NCI-H524 (cell line): ENCODE measurements at regions not wholly inside any gene's neighbourhood (a gene's known extent, or its start where the extent isn't known, plus 50 kb on each side); places are given as distances from the start of the nearest gene placed in this dataset.
"Not testable (repeated sequence)": the region's sequence is repeated elsewhere in the genome, so short reads cannot be mapped to it uniquely, and the experiment has no call there.

Experiments used
- DNase-seq, 2 experiments: peaks; one replicate each; lab custom pipeline; 2025; lab: John Stamatoyannopoulos, UW

DNA sequence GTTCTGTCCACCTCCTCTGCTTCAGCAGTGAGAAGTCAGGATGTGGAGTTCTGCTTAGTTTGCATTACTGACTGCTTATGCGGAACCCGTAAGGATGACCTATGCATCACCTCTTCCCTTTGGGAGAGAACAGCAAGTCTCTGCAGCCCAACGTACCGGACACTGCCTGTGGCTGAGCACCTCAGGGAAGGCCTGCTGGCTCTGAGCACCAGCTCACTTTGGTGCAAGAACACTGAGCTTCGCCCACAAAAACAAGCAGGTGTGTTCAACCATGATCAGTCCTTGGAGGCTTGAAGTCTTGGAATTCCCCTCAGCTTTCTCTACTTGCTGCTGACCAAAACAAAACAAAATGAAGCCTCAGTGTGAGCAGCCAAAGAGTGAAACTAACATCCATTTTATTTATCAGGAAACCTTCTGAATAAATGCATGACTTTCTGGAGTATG is 52.7 kb upstream of the NCK2 start:
- DNase-seq = no peak

GRCh38 chr2:105690566-105690965 is 54.1 kb upstream of the NCK2 start:
- DNase-seq = no peak

- DNase-seq = no peak
These were observed 55.2 kb upstream of the NCK2 start for GRCh38 chr2:105689484-105689883.

- no peak for DNase-seq
These were observed 55.8 kb upstream of the NCK2 start for GRCh38 chr2:105688946-105689345.

DNA sequence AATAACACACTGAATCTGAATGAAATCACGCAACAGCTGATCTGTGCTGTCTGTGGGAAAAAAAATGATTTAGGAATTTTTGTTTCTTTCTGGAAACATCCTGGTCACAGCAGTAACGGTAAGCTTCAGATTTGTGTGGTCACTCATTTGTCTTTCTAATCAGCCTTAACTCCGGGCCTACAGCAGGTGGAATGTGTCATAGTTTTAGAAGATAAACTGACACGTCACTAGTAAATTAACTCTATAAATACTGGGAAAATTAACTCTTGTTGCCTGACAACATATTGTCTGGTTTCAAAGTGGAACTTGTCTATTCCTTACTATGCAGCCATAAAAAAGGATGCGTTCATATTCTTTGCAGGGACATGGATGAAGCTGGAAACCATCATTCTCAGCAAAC is 58.1 kb upstream of the NCK2 start:
- no peak for DNase-seq

DNA sequence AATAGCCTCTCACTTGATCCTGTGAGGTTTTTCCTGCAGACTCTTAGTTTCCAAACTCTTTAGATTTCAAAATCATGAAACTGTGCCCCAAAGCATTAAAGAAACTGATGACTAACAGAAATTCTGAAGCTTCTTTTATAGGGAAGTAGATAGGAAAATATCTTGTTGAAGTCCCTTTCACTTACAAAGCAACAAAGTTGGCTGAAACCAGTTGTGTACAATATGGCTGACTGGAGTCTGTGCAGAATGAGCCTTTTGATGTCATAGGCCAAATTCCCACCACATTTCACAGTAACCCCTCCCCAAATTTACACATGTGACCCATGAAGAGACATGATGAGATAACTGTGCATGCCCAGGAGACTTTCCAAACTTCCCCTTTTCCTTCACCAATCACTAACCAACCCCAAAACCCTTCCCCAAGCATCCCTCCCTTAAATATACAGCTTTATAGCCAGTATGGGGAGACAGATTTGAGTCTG is 61.7 kb upstream of the NCK2 start:
- no peak for DNase-seq

DNA sequence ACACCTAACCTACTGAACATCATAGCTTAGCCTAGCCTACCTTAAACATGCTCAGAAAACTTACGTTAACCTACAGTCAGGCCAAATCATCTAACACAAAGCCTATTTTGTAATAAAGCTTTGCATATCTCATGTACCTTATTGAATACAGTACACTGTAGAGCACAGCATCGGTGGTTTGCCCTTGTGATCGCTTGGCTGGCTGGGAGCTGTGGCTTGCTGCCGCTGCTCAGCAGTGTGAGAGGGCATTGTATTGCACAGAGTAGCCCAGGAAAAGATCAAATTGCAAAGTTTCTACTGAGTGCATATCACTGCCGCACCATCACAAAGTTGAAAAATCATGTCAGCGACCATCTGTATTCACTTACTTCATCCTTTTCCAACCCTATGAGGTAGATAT is 62.3 kb upstream of the NCK2 start:
- no peak for DNase-seq

DNA sequence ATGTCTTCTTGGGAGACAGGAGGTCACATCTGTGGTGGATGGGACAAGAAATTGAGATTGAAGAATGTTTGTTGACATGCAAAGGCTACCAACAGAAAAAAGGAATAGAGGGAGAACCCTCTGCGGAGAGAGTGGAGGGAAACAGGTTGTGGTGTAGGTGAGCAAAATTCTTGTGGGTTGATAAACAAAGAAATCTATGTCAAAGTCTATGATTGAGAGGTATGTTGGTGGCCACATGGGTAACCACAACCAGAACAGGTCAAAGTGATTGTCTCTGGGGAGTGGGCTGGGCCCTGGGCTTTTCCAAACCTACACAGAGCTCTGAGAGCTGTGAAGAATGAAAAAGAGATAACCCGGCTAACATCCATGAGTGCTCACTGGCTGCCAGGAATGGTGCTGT is 62.8 kb upstream of the NCK2 start:
- no peak for DNase-seq

DNA sequence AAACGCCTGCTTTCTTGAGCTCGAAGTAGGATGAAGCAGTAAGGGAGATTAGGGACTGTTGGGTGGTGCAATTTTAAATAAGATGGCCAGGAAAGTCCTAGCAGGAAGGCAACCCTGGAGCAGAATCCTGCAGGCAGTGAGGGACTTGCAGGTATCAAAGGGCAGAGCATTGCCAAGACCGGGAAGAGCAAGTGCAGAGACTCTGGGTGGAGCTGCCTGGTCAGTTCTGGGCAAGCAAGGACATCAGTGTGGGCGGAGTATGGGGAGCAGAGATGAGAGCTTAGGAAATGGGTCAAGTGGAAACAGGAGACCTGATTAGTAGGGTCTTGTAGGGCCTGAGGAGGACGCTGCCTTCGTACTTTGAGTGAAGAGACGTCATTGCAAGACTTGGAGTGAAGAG is 64.4 kb upstream of the NCK2 start:
- no peak for DNase-seq

DNA sequence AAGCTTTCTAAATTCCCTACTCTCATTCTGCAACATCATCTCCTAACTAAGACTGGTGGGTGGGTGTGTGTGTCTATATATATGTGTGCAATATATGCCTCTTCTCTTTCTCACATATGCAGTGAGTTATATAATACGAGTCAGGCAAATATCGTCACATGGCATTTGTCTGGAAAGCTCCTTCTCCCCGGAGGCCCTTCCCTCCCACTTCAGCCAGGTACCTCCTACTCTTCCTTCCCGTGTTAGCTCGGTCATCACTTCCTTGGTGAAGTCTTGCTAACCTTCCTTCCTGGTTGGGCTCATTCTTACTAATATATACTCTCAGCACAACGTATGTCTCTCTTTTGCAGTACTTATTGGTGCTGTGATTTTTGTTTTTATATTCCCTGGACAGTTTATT is 66.4 kb upstream of the NCK2 start:
- DNase-seq = no peak

DNA sequence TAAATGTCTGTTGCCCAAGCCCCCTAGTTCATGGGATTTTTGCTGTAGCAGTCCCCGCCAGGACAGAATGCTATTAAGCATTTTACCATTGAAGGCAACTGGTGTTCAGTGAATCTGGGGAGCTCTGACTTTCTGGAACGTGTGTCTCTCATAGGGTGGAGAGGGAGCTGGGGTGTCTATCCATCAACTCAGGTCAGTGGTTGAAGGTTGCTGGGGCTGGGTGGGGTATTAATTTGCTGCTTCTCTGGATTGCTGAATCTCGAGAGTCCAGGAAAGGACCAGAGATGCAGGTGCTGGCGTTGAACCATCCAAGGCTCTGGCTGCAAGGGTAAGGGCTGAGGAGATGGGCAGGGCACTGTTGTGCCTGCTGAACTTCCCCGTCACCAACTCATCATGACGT is 66.8 kb upstream of the NCK2 start:
- no peak for DNase-seq

DNA sequence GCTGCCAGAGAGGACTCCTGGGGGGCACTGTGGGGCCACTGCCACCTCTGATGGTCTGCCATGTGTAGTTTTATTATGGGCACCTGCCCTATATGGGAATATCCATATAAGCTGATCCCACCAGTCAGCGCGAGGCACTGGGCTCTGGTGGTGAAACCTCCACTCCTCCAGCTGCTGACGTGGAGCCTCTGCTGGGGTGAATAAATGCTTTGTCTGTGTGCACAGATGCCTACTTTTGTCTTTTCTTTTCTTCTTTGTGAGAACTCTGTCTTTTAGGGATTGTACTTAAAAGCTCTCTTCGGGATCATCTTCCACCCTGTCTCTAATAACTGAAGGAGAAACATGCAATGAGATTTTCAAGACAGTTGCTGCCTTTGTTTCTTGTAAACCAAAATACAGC is 68.9 kb upstream of the NCK2 start:
- no peak for DNase-seq

DNA sequence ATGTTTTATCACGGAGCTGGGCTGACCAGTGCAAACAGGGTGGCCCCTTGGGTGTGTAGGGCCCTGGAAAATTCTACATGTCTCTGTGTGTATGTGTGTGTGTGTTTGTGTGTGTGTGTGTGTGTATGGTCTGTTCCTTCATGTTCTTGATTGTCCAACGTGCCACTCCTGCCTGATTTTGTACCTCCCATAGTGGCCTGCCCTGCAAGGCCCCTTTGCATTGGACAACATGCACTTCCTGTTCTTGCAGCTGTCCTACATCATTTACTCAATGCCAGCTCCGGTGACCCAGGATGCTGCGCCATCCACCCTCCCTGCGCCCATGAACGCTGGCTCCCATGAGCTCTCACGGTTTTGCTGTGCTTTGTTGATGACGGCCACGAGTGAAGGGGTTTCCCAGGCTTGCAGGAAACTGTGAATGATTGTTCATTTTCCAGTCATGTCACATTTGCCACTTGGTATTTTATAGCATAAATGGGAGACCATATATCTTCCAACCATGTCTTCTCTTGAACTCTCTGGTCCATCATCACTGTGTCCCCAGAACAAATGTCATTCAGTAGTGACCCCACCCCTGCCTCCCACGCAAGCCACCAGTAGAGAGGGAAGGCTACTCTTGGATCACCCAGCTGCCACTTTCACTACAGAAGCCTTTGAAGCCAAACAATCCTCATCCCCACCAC is 69.7 kb upstream of the NCK2 start:
- no peak for DNase-seq

DNA sequence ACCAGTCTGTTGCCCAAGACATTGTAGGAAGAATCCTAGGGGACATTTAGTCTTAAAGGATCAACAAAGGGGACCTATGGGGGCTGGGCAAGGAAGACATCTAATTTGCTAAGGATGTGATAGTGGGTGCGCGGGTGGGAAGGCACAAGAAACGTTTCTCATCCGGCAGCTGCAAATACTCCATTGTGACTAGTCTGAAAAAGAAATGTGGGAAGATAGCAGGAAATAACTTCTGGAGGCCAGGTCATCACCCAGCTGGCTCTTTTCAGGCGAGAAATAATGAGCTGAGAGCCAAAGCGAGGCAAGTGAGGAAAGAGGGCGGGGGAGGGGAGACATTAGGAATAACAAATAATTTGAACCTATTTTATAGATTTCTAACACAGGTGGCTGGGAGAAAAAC is 70.3 kb upstream of the NCK2 start:
- no peak for DNase-seq

DNA sequence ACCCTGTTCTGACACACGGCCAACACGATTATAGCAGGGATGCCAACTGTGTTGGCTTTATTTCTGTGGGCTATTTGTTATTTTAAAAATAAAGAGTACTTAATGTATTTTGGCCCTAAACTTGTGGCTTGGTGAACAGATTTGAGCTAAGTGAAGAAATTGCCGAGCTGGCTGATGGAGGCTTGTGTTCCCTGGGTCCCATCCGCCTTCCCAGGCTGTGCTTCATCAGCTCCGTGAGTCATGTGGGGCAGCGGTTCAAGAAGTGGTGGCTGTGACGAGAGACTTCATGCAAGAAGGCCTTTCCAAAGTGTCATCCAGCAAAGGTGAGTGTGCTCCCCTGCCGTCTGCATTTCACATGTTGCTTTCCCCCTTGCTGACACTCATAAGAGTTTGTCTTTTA is 73.6 kb upstream of the NCK2 start:
- DNase-seq = no peak

DNA sequence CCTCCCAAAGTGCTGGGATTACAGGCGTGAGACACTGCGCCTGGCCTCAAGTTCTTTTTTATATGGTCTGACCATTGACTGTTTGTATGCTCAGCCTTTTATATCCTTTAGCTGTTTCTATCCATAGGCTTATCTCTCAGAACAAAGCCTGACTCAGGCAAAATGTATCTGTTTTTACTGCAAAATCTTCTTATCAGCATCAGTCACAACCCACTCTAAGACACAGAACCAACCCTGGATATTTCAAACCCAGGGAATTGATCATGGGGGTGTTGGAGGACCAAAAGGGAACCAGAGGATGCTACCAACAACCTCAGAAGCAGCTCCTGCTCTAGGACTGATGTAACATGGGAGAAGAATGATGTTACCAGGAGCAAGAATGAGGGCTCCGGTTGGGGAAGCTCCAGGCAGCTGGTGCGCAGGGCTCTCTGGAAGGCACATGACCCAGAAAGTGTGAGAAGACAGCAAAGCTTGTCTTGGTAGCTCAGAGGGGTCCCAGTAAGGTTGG is 75.3 kb upstream of the NCK2 start:
- DNase-seq = no peak

- DNase-seq = no peak
These were observed 79.2 kb upstream of the NCK2 start for GRCh38 chr2:105665480-105665879.

DNA sequence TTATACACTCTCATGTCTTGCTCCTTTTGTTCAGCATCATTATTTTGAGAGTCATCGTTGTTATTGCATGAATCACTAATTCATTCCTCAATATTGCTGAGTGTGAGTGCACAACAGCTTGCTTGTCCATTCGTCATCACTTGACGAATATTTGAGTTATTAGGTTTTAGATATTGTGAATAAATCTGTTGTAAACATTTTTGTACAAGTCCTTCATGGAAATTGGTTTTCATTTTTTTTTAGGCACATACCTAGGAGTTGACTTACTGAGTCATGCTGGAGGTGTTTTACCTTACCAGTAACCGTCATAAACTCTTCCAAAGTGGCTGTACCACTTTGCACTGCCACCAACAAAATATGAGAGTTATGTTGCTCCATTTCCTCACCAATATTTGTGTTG is 84.2 kb upstream of the NCK2 start:
- DNase-seq = no peak

- not testable (repeated sequence) for DNase-seq
These were observed 88.7 kb upstream of the NCK2 start for GRCh38 chr2:105655723-105656606.

DNA sequence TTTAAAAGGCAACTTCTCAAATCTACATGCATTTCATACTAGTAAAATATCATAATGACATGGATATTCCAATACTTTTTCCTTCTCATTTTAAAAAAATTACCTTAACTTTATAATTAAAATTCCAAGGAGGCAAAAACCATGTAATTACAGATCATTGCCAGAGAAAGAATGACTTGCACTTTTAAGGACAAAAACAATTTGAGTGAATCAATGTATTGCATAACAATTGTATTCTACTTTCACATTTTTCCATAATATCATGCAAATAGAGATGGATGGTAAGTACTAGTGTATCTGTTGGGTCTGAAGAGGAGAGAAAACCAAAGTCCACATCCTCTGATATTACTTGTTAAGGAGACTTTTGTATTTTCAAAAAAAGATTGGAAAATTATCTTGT is 89.5 kb upstream of the NCK2 start:
- no peak for DNase-seq

DNA sequence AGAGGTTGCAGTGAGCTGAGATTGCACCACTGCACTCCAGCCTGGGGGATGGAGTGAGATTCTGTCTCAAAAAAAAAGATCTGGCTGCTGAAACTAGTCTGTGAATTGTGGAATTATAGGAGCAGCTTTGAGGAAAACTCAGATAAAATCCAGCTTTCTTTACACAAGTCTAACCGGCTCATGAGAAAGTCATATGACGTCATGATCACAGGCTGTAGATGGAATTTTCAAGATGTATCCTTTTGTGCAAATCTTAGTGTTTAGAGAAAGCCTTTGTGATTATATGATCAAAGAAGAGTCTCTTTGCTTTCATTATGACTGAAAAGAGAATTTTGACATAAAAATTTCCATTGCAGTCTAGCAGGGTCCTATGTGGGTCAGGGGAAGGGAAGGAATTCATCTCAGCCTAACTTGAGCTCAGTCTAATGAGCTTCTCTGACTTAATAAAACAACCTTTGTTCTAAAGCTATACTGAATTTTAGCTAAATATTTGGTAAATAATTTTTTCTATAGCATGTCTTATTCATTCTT is 90.2 kb upstream of the NCK2 start:
- DNase-seq = no peak

GRCh38 chr2:105653302-105653701 is 91.4 kb upstream of the NCK2 start:
- no peak for DNase-seq
